K562 (cell line): ENCODE measurements at regions not wholly inside any gene's neighbourhood (a gene's known extent, or its start where the extent isn't known, plus 50 kb on each side); places are given as distances from the start of the nearest gene placed in this dataset.

ENCODE experiments used
- CTCF ChIP-seq, 3 experiments: IDR thresholded peaks in 2 of 3; conservative IDR thresholded peaks in 1 of 3; 2 replicates each; pipeline ENCODE4 v1.5.1; 2011 to 2012; ENCODE audit warnings: low read length in 3 of 3, mild to moderate bottlenecking in 3 of 3, control low read depth in 2 of 3, improper control_type of control experiment in 1 of 3, inconsistent platforms in 1 of 3, low read depth in 1 of 3, mixed read lengths in 1 of 3, moderate library complexity in 1 of 3; ENCODE audit not compliant: insufficient read depth in 2 of 3
- ZFX ChIP-seq: sonication (generic); formaldehyde crosslinking; IDR thresholded peaks from 2 replicates; pipeline ENCODE4 v1.8.0; 2022; ENCODE audit warnings: mild to moderate bottlenecking, missing genetic modification reagents, moderate library complexity

- TF ChIP-seq CTCF (IDR thresholded peaks at IDR 0.05 in 2 of 3, conservative IDR thresholded peaks at IDR 0.05 in 1 of 3; ENCODE audit: insufficient read depth in 2 of 3, low read depth in 1 of 3, low read length in 3 of 3) (no peak), ZFX (CRISPR knock-in tag) (no peak)
These were observed 1887.7 kb upstream of the PCDH7 start for GRCh38 chr4:28832444-28832843.
